ENCODE measurements at regions not wholly inside any gene's neighbourhood (a gene's known extent, or its start where the extent isn't known, plus 50 kb on each side); places are given as distances from the start of the nearest gene placed in this dataset.

DNA sequence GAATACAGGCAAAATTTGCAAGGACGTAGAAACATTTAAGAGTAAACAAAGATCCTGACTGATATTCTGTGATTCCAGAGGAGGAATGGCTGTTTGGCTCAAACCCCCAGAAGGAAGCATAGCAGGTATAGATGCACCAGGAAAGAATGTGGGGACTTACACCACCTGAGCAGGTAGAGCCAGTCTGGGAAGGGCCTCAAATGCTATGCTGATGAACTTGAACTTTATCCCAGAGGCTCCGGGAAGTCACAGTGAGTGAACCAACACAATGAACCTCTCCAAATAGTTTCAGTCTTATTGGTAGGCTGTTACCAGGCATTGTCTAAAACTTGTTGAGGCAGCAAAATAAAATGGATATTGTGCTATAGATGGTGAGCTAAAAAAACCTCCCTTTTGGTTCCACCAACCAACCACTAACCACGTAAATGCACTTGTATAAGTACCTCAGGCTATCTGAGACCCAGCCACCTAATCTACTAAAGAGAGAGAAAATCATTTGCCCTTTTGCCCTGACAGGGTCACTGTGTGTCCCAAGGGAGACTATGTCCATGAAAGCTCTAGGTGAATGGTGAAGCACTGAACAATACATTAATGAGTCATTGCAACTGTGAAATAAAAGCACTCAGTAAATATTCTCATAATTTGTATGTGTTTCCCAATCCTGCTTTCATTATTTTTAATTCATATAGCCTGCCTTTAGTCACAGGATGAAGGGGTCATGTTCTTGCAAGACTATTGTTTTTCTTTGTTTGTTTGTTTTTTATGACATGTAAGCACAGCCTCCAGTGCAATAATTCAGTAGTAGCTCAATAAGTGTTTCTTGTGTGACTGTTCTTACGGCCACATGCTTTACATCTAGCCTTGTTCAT lies 911.6 kb downstream of the EPHA4 start:
- no peaks in the 10 kb centered on the region for H3K27me3 Mint-ChIP-seq
- peaks cover 8% of the 10 kb centered on the region for H3K4me1 Mint-ChIP-seq (ENCODE audit: low read depth)
- H3K36me3 Mint-ChIP-seq (ENCODE audit: insufficient read depth) = no peaks in the 10 kb centered on the region
- H3K27ac Mint-ChIP-seq = no peak overlapping the region
- TF ChIP-seq CTCF (IDR thresholded peaks at IDR 0.05; ENCODE audit: unreplicated experiment) = no peak
- H3K4me3 Mint-ChIP-seq (ENCODE audit: low read depth) = no peak overlapping the region
- no peaks in the 10 kb centered on the region for H3K9me3 Mint-ChIP-seq (ENCODE audit: low read depth)
- no peak for DNase-seq (ENCODE audit: low spot score, unreplicated experiment)

- Mint-ChIP-seq H3K4me3 (ENCODE audit: low read depth) (no peak overlapping the region), H3K27me3 (no peaks in the 10 kb centered on the region), H3K36me3 (ENCODE audit: insufficient read depth) (no peaks in the 10 kb centered on the region), H3K4me1 (ENCODE audit: low read depth) (peaks cover 8% of the 10 kb centered on the region), H3K27ac (no peak overlapping the region), H3K9me3 (ENCODE audit: low read depth) (no peaks in the 10 kb centered on the region)
- TF ChIP-seq CTCF (IDR thresholded peaks at IDR 0.05; ENCODE audit: unreplicated experiment) = no peak
- DNase-seq (ENCODE audit: low spot score, unreplicated experiment) = no peak
Observed at GRCh38 chr2:220662431-220662830, 909.7 kb downstream of the EPHA4 start.

- Mint-ChIP-seq H3K36me3 (ENCODE audit: insufficient read depth) (no peaks in the 10 kb centered on the region), H3K4me3 (ENCODE audit: low read depth) (no peak overlapping the region), H3K9me3 (ENCODE audit: low read depth) (no peaks in the 10 kb centered on the region), H3K4me1 (ENCODE audit: low read depth) (peaks cover 8% of the 10 kb centered on the region), H3K27ac (no peak overlapping the region), H3K27me3 (no peaks in the 10 kb centered on the region)
- no peak for TF ChIP-seq CTCF (IDR thresholded peaks at IDR 0.05; ENCODE audit: unreplicated experiment)
- DNase-seq (ENCODE audit: low spot score, unreplicated experiment) = no peak
Observed at GRCh38 chr2:220663065-220663464, 909.0 kb downstream of the EPHA4 start.

GRCh38 chr2:220664272-220665107 lies 907.6 kb downstream of the EPHA4 start:
- no peak for DNase-seq (ENCODE audit: low spot score, unreplicated experiment)
- no peaks in the 10 kb centered on the region for H3K27me3 Mint-ChIP-seq
- peaks cover 8% of the 10 kb centered on the region for H3K4me1 Mint-ChIP-seq (ENCODE audit: low read depth)
- H3K9me3 Mint-ChIP-seq (ENCODE audit: low read depth) = peaks cover 10% of the 10 kb centered on the region
- no peak overlapping the region for H3K27ac Mint-ChIP-seq
- peaks cover 1% of the 10 kb centered on the region for H3K36me3 Mint-ChIP-seq (ENCODE audit: insufficient read depth)
- no peak overlapping the region for H3K4me3 Mint-ChIP-seq (ENCODE audit: low read depth)
- no peak for TF ChIP-seq CTCF (IDR thresholded peaks at IDR 0.05; ENCODE audit: unreplicated experiment)

- Mint-ChIP-seq H3K27ac (no peak overlapping the region), H3K4me1 (ENCODE audit: low read depth) (peaks cover 6% of the 10 kb centered on the region), H3K27me3 (no peaks in the 10 kb centered on the region), H3K9me3 (ENCODE audit: low read depth) (peaks cover 13% of the 10 kb centered on the region), H3K4me3 (ENCODE audit: low read depth) (no peak overlapping the region), H3K36me3 (ENCODE audit: insufficient read depth) (peaks cover 2% of the 10 kb centered on the region)
- TF ChIP-seq CTCF (IDR thresholded peaks at IDR 0.05; ENCODE audit: unreplicated experiment) = no peak
- DNase-seq (ENCODE audit: low spot score, unreplicated experiment) = no peak
Observed at GRCh38 chr2:220665108-220665471, 907.0 kb downstream of the EPHA4 start.
